HG03442 (cell line): ENCODE measurements at regions not wholly inside any gene's neighbourhood (a gene's known extent, or its start where the extent isn't known, plus 50 kb on each side); places are given as distances from the start of the nearest gene placed in this dataset.

Experiments used
- ATAC-seq: cut with Tn5 transposase; IDR thresholded peaks from one replicate; pipeline ENCODE4 v1.9.1; 2021; ENCODE audit warnings: mild to moderate bottlenecking, moderate library complexity; ENCODE audit not compliant: unreplicated experiment

DNA sequence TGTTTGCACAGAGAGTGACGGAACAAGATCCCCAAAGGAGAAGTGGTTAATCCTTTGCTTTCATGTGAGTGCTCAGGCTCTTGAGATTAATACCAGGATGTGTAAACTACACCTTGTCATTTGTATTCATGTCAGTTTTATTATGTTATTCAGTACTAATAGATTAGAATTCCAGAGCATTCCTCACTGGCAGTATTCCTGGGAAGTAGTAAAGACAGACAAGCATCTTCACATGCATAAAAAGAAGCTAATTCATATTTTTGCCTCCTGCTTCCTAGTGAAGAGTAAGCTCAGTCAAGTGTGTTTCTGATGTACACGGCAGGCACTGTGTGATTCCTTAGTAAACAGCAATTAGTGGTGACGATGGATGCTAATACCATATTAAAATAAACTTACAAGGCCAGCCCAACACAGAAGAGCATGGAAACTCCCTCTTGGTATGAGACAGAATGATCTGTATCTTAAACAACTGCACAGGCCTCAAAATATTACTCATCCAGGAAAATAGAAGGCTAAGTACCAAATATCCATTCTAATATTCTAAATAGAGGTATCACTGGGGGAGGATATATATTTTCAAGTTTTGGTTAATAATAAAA lies 336.8 kb upstream of the MCTP2 start:
- ATAC-seq: no peak

DNA sequence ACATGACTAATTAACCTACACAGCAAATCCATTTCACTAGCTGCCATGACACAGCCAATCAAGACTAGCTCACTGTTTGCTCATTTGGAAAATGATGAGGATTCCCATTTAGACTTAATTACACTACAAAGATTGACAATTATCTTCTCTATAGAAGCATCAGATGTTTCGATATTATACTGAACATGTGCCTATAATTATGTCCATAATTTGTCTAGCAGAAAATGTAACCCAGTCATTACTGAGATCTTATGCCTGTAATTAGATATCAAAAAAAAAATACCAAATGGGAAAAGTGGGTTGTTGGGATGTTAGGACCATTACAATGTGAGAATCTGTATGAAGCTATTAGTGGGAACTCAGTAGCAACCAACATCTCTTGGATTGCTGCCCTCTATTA lies 344.2 kb upstream of the MCTP2 start:
- ATAC-seq: no peak

DNA sequence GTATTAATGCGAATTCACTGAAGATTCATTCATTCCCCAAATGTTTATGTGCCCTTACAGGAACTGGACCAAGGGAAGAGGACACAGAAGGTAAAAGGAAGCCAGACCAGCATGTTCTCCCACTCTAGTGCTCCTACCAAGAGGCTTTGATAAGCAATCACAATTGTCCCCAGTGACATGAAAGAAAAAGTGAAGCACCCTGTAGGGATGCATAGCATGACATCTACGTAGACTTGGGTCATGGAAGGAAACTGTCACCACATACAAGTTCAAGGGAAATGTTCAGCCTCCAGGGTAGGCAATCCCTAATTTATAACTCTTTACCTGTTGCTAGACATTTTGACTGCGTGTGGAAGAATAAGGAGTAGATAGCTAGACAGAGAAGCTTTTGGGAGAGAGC lies 348.6 kb upstream of the MCTP2 start:
- no peak for ATAC-seq

DNA sequence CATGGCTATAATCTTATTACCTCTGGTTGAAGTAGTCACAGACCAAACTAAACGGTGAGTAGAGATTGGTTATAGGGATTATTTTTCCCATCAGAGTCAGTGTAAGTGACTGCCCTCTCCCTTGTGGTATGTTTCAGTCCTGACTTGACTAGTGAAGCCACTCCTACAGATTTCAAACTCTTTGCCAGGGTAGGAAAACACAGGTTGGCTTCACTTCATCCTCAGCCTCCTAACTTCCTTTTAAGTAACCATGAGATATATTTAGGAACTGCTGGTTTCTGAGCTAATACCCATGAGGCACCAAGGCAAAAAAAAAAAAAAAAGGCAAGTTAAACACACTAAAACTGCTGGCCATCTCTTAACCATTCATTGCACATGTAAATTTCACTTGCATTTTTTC lies 349.2 kb upstream of the MCTP2 start:
- ATAC-seq: no peak

DNA sequence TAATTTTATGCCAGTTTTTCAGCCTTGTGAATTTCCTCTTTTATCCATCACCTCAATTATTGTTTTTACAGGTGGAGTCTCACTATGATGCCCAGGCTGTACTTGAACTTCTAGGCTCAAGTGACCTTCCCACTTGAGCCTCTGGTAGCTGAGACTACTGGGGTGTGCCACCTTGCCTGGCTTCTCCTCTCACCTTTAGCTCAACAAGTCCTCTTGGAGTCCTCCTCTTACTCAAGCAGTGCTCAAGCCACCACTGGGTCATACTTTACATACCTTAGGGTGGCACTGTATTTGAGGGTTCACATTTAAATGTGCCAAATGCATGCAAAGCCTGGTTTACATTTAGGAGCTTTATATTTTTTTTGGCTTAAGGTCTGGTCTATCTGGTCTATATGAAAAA lies 350.1 kb upstream of the MCTP2 start:
- no peak for ATAC-seq

DNA sequence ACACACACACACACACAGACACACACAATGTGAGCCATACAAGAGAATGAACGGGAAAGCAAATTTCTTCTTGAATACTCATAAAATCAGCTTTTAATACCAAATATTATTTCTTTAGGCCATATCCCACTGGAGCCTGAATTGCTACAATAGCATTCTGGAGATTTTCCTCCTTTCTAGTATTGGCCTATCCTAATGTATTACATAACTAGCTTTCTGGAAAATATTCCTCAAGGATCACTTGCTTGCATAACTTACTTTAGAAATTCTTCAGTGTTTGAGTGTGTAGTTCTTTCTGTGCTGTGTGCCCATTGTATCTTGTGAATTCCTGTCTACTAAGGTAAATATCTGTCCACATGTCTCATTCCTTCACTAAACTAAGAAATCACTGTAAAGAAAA lies 351.0 kb upstream of the MCTP2 start:
- ATAC-seq: no peak

DNA sequence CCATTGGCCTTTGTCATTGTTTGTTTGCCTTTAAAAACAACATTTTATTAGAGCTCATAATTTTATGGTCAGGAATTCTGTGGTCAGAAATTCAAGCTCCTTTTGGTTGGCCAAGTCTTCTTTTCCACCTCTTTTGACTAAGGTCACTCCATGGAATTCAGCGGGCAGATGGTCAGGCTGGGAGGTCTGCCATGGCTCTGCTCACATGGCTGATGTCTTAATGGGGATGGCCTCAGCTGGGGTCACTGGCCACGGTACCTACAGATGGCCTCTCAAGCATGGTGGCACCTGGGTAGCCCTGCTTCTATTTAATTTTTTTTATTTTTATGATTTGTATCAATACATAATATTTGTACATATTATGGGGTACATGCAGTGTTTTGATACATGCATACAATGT lies 360.8 kb upstream of the MCTP2 start:
- ATAC-seq: no peak

DNA sequence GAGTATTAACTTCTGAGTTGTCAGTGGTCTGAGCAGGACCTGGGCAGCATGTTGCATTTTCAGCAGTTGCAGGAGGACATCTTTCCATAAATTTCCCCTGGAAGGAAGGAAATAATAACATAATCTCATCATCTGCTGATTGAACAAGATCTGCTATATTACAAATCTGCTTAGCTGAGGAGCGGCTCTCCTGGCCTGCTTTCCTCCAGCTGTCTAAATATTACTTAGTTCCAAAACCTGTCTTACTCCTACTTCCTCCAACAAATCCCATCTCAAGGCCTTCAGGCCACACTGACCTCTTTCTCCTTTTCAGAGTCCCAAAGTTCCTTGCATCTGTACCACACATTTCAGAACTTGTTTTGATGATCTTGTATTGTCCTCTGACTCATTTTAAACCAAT lies 364.4 kb upstream of the MCTP2 start:
- no peak for ATAC-seq

DNA sequence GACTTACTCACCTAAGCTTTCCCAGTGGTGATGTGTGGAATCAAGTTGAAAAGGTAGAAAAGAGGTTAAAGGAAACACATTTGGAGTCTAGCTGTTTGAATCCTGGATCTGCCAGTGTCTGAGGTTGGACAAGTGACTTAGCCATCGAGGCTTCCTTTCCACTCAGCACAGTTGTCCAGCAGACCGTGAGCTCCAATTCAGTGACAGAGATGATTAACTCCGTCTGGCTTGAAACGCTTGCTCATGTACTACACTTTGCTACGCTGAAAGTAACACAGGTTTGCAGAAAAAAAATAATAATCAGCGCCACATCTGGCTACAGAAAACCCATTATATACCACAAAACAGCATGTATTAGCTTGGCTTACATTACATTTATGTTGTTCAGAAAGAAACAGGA lies 364.9 kb upstream of the MCTP2 start:
- no peak for ATAC-seq

DNA sequence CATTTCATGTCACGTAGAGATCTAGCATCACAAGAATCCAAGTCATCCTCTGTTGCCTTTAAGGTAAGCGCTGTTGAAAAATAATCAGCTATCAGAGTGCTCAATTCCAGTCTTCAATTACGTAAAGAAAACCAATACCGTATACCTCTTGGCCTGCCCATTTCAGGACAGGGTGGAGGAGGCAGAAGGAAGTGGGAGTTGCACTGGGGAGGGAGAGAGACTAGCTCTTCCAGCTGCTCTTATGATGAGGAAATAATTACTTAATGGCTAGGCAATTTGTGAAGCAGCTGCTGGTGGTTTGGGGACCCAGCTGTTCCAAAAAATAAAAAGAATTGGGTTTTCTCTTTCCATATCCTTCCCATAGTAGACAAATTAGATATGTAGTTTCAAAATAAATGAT lies 365.8 kb upstream of the MCTP2 start:
- no peak for ATAC-seq

DNA sequence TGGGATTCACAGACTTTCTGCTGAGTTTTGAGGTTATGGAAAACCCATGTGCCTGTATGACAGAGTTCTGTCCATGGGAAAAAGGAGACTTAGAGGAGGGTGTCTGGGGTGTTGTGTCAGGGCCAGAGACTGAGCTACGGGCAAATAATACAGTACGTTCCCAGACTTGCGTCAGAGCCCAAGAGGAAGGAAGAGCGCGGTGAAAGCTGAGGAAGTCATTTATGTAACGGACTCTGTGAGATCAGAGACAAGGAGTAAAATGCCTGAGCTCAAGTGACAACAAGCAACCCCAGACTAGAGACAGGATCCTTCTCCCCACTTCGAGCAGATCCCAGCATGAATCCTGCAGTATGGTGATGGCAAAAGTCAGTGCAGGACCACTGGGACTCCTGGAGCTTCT lies 368.6 kb upstream of the MCTP2 start:
- ATAC-seq: no peak

DNA sequence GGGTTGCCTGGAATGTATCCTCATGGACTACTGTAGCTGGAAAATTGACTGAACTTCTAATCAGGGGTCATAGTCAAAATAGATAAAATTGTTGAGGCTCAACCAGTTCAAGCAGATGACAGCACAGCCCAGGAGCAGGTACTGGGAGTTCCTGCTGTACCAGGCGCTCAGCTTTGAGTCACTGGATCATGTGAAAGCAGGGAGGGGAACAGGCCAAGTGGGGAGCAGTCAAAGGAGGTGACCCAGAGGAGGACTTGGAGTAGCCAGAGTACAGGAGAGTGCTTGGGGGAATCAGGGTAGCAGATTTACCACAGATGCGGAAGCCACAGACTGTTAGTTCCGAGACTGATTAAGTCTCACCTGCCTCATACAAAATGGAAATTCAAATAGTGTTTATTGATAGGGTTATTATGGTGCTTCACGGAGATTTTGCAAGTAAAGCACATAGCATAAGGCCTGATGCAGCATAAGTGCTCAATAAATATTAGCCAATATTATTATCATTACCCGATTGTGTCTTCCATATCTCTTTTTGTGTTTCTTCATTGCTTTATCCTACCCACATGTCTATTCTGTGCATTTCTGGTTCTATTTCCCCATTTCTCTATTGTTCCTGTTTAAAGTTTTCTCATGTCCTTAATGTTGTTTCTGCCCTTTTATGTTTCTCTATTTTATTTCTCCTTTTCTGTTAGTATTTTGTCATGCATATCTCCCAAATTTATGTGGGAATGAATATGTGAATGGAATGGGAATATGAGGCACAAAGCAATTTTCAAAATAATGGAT lies 369.2 kb upstream of the MCTP2 start:
- ATAC-seq: no peak

DNA sequence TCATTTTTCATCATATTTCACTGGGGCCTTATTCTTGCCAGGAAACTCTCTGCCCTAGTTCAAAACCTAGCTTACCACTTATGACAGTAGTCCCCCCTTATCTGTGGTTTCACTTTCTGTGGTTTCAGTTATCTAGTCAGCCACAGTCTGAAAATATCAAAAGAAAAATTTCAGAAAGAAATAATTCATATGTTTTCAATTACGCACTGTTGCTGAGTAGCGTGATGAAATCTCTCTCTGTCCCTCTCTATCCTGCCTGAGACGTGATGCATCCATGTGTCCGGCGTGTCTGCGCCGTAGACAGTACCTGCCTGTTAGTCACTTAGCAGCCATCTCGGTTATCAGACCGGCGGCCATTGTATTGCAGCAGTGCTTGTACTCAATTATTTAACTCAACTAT lies 369.9 kb upstream of the MCTP2 start:
- no peak for ATAC-seq

DNA sequence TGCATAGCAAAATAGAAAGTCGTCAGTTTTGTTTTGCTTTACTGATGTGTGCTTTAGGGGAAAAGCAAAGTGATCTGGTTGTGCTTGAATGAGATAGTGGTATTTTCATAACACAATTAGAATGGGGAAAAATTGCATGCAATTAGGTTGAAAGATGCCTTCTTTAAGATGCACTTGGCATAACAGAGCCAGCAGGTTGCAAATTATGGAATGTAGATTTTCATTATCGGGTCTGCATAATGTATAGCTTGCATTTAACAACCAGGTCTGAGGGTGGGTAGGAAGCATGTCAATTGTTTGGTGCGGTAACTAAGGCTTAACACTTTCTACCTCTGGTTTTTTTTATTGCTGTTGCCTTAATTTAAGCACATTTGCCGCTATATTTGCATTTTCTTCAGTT lies 370.7 kb upstream of the MCTP2 start:
- no peak for ATAC-seq

DNA sequence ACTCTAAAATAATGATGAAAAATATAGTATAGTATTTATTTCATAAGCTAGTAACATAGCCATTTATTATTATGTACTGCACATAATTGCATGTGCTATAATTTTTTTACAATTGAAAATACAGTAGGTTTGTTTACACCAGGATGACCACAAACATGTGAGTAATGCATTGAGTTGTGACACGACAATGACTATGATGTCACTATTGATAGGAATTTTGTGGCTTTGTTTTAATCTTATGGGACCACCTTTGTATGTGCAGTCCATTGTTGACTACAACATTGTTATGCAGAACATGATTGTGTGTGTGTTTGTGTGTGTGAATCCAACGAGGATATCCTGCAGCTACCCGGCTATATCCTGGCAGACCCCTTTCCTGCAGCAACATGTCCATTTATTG lies 372.2 kb upstream of the MCTP2 start:
- no peak for ATAC-seq

DNA sequence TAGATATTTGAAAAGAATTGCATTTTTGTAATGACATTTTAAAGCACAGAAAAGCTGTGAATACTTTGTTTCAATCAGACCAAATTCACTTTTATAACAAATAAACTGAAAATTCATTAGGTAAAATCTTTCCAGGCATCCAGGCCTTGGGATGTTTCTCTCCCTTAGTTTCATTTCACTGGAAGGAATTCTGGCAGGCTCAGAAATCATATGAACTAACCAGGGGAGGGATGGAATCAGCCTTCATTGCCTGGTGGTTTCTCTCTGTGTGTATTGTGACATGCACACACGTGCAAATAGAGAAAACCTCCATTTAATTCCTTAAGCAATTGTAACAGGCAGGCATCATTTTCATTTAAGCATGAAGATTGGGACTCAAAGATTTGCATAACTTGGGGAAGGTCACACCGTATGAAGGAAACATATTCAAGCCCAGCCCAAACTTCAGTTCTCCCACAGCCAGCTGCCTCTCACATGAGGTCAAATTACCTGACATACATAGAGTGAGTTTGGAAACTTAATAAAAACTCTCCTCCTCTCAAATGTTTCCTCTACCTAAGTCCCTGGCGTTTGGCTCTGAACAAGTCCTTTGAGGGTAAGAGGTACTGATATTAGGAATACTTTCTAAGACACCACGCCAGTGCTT lies 376.1 kb upstream of the MCTP2 start:
- no peak for ATAC-seq

DNA sequence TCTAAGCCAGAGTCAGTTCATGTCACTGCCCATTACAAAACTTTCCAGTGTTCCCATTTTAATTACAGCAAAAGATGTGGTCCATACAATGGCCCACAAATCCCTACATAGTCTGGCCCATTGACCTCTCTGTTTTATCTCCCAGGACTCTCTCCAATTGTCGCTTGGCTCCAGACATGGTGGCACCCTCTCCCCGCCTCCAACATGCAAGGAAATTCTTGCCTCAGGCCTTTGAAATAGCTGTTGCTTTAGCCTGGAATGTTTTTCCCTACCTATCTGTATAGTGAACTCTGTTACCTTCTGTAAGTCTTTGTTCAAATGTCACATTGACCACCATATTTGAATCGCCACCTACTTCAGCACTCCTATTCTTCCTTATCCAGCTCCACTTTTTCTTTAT lies 377.3 kb upstream of the MCTP2 start:
- no peak for ATAC-seq

DNA sequence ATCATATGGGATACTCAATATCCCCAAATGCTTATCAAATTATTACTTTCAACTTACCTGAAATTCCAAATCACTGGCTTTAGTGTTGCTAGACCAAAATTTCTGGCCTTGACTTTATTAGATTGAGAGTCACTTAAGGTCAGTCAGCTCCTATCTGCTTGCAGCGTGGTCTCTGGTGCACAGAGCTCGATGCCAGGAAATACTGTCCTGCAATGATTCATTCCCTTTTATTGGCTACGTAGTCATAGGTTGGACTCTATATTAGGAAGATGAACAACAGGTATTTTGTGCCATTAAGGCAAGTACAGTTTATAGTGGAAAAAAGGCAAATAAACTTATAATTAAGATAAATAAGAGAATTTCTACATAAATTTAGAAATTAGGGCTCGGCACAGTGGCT lies 378.6 kb upstream of the MCTP2 start:
- no peak for ATAC-seq

DNA sequence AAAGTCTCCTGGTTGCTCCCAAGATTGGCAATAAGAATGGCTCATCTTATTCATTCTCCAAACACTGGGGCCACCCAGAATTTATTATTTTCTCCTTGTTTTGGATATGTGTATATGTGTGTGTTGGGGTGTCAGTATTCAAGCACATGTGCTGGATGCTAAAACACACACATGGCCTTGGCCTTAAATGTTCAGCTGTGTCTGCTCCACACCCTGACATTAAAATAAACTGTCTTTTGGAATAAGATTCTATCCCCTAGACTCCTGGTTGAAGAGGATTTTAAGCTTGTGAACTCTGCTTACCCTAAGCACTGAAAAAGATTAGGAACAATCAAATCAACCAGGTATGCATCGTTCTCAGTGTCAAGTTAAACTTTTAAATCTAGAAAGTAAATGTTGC lies 382.9 kb upstream of the MCTP2 start:
- ATAC-seq: no peak

DNA sequence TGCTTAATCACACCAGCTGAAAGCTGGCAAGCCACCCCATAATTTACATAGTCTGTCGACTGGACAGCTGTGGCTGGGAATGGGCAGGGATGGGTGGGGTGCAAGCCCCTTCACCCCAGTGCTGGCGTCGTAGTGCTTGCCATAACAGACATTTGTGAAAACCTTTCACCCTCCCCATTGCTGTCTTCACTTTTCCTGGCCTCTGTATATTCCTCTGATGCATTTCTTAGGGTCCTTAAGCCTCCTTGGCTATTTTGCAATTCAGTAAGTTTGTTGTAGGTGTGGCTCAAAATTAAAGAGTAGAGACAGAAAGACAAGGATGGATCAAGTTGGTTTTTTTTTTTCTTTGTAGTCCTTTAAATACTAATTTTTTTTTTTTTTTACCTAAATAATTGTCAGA lies 383.3 kb upstream of the MCTP2 start:
- ATAC-seq: no peak

DNA sequence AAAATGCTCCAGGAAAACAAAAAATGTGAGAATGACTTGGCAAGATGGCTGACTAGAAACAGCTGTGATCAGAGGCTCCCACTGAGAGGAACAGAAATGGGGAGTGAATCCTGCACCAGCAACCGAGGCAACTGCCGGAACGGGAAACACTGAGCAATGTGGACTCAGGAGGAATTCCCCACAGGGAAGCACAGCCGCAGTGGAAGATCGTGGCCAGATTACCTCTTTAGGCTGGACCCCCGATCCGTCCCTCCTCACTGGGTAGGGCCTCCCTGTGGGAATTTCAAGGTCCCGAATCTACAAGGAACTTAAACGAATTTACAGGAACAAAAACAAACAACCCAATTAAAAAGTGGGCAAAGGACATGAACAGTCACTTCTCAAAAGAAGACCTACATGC lies 385.2 kb upstream of the MCTP2 start:
- ATAC-seq: no peak

DNA sequence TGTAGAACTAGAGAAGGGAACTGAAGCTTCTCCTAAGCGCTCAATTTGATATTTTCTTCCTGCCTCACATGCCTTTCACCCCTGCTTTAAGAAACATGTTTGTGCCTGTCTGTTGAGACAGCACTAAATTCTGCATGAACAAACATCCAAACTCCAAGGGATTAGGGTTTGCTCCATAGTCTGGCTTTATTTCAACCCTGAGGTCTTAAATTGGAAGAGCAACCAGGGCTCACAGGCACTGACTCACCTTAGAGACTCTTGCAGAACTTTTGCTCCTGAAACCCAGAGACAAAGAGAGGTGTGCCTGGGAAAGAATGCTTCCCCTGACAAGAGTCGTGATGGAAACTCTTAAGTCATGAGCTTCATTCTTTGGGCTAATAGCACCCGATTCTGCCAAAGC lies 393.9 kb upstream of the MCTP2 start:
- no peak for ATAC-seq

DNA sequence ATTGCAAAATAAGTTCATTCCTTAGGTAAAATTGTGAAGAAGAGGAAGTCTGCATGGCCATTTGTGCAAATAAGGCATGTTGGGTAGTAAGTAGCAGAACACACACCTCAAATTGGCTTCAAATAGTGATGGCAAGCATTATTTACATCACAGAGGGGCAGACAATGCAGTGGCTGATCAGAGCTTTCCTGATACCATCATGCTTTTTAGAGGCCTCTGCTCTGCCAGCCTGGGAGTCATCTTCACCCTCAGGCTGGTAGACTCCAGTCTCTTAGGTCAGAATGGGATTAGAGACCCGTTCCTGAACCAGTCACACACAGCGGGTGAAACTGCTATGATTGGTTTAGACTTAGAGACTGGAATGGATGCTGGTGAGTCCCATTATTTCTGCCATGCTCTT lies 396.0 kb upstream of the MCTP2 start:
- no peak for ATAC-seq
